Parathyroid adenoma (tissue), 2 donors: ENCODE measurements at regions not wholly inside any gene's neighbourhood (a gene's known extent, or its start where the extent isn't known, plus 50 kb on each side); places are given as distances from the start of the nearest gene placed in this dataset.

Experiments used
- H2AFZ ChIP-seq: fragments of 300-600 bp; sonication (generic); one replicate; pipeline ENCODE4 v1.7.0; 2017; ENCODE audit warnings: antibody characterized with exemption, mild to moderate bottlenecking
- H3K27ac ChIP-seq: fragments of 300-600 bp; sonication (generic); one replicate; pipeline ENCODE4 v1.7.0; 2017
- H3K27me3 ChIP-seq: fragments of 300-600 bp; sonication (generic); one replicate; pipeline ENCODE4 v1.7.0; 2017; ENCODE audit warnings: low read length; ENCODE audit not compliant: control insufficient read depth, insufficient read depth
- H3K36me3 ChIP-seq: fragments of 300-600 bp; sonication (generic); one replicate; pipeline ENCODE4 v1.7.0; 2017; ENCODE audit warnings: low read length; ENCODE audit not compliant: control insufficient read depth, insufficient read depth
- H3K4me1 ChIP-seq: fragments of 300-600 bp; sonication (generic); one replicate; pipeline ENCODE4 v1.7.0; 2017; ENCODE audit warnings: control low read depth
- H3K4me2 ChIP-seq: fragments of 300-600 bp; sonication (generic); one replicate; pipeline ENCODE4 v1.7.0; 2017; ENCODE audit warnings: low read length
- H3K4me3 ChIP-seq: fragments of 300-600 bp; sonication (generic); one replicate; pipeline ENCODE4 v1.7.0; 2017; ENCODE audit warnings: low read depth, low read length
- H3K79me2 ChIP-seq: fragments of 300-600 bp; sonication (generic); one replicate; pipeline ENCODE4 v1.7.0; 2017; ENCODE audit warnings: control low read depth
- H3K9ac ChIP-seq: fragments of 300-600 bp; sonication (generic); one replicate; pipeline ENCODE4 v1.7.0; 2017; ENCODE audit warnings: mild to moderate bottlenecking
- H3K9me3 ChIP-seq: fragments of 300-600 bp; sonication (generic); one replicate; pipeline ENCODE4 v1.7.0; 2017; ENCODE audit warnings: low read length; ENCODE audit not compliant: control insufficient read depth
- CTCF ChIP-seq: fragments of 300-600 bp; sonication (generic); IDR thresholded peaks from one replicate; pipeline ENCODE4 v1.7.0; 2017; ENCODE audit warnings: antibody characterized with exemption, mild to moderate bottlenecking
- donor health status: primary hyperparathyroidism.

- no peak overlapping the region for H3K4me3 ChIP-seq
- TF ChIP-seq CTCF: no peak
- no peaks in the 10 kb centered on the region for H3K27me3 ChIP-seq
- H3K4me2 ChIP-seq: no peak overlapping the region
- H3K9ac ChIP-seq: no peak overlapping the region
- H3K27ac ChIP-seq: no peak overlapping the region
- H2AFZ ChIP-seq: no peak overlapping the region
- no peaks in the 10 kb centered on the region for H3K4me1 ChIP-seq
- H3K36me3 ChIP-seq: no peaks in the 10 kb centered on the region
- H3K79me2 ChIP-seq: no peaks in the 10 kb centered on the region
- H3K9me3 ChIP-seq: peaks cover 4% of the 10 kb centered on the region
These were observed 82.4 kb downstream of the DIO3 start for GRCh38 chr14:101643651-101644050.

- TF ChIP-seq CTCF: no peak
- Histone ChIP-seq H3K36me3 (no peaks in the 10 kb centered on the region), H3K27ac (no peak overlapping the region), H3K27me3 (no peaks in the 10 kb centered on the region), H3K79me2 (no peaks in the 10 kb centered on the region), H3K4me3 (no peak overlapping the region), H3K9me3 (no peaks in the 10 kb centered on the region), H3K4me1 (no peaks in the 10 kb centered on the region), H3K9ac (no peak overlapping the region), H3K4me2 (no peak overlapping the region), H2AFZ (no peak overlapping the region)
These were observed 92.8 kb downstream of the DIO3 start for GRCh38 chr14:101654051-101654450.

- H3K79me2 ChIP-seq: no peaks in the 10 kb centered on the region
- H3K4me3 ChIP-seq: no peak overlapping the region
- H3K9me3 ChIP-seq: no peaks in the 10 kb centered on the region
- H3K9ac ChIP-seq: no peak overlapping the region
- no peak overlapping the region for H2AFZ ChIP-seq
- H3K36me3 ChIP-seq: no peaks in the 10 kb centered on the region
- no peak for TF ChIP-seq CTCF
- H3K4me1 ChIP-seq: no peaks in the 10 kb centered on the region
- no peak overlapping the region for H3K27ac ChIP-seq
- H3K27me3 ChIP-seq: no peaks in the 10 kb centered on the region
- H3K4me2 ChIP-seq: no peak overlapping the region
These were observed 96.1 kb downstream of the DIO3 start for GRCh38 chr14:101657372-101657771.

- Histone ChIP-seq H3K4me2 (no peak overlapping the region), H3K79me2 (no peaks in the 10 kb centered on the region), H3K36me3 (no peaks in the 10 kb centered on the region), H2AFZ (no peak overlapping the region), H3K9me3 (peaks cover 2% of the 10 kb centered on the region), H3K27ac (no peak overlapping the region), H3K9ac (no peak overlapping the region), H3K4me1 (no peaks in the 10 kb centered on the region), H3K27me3 (no peaks in the 10 kb centered on the region), H3K4me3 (no peak overlapping the region)
- TF ChIP-seq CTCF: peak; percentile 22
These were observed 95.9 kb upstream of the PPP2R5C start for GRCh38 chr14:101665478-101666078.

- Histone ChIP-seq H3K9ac (no peak overlapping the region), H3K9me3 (peaks cover 2% of the 10 kb centered on the region), H3K27ac (no peak overlapping the region), H3K36me3 (no peaks in the 10 kb centered on the region), H3K4me3 (no peak overlapping the region), H3K27me3 (no peaks in the 10 kb centered on the region), H3K4me1 (no peaks in the 10 kb centered on the region), H2AFZ (no peak overlapping the region), H3K79me2 (no peaks in the 10 kb centered on the region), H3K4me2 (no peak overlapping the region)
- no peak for TF ChIP-seq CTCF
These were observed 95.2 kb upstream of the PPP2R5C start for GRCh38 chr14:101666264-101666663.
